ENCODE measurements at regions not wholly inside any gene's neighbourhood (a gene's known extent, or its start where the extent isn't known, plus 50 kb on each side); places are given as distances from the start of the nearest gene placed in this dataset.

DNA sequence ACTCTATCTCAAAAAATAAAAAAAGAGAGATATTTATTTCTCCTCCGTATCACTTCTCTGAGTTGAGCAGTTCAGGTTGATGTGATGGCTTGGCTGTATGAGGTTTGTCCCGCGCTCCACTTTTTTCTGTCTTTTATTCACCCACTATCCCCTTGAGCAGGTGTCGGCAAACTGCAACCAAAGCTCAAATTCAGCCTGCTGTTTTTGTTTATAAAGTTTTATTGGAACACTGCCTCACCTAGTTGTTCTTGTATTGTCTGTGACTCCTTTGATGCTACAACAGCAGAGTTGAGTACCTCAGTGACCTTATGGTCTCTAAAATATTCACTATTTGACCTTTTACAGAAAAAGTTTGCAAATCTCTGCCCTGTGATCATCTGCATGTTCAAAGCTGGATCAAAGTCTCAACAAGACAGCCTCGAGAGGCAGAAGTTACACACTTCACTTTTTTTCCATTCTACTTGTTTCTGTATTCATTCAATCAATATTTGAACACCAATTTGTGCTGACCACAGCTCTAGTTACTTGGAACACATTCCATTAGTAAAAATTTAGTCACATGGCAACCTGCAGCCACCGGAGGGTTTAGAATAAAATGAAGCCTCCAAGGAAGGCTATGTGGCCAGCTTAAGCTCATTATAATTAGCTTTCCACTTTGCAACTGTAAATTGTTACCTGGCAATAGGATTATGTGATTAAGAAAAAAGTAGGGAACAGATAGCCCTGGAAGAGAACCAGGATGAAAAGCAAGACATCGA, 945.8 kb downstream of the KCNJ2 start:
- intact Hi-C loops (cut with micrococcal nuclease) = no loop called here

DNA sequence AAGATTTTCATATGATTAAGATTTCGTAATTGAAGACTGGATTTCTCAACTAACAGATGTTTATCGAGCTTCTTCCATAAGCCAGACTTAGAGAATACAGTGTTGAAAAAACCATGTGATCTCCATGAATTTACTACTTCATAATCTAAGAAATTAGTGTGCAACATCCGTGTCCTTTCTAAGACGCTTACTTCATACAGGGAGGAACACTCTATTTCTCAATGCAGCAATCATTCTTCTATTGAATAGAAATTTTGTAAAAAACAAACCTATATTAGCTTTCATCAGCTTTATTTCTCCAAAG, 946.3 kb downstream of the KCNJ2 start:
- intact Hi-C loops (cut with micrococcal nuclease) = no loop called here

DNA sequence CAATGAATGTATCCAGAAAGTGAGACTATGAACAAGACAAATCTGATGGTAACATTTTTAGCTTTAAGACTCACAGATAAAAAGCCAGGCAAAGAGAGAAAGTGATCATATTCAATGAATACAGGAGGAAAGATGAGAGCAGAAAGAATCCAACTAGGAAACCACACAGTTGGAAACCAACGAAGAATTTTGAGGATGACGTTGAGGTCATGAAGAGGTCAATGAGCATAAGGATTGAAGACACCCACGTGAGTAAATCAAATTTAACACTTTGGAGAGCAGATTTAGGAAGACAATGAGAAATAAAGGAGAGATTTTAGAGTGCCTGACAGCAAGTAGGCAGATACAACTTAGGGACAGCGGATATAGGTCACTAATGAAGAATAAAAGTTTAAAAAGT, 948.1 kb downstream of the KCNJ2 start:
- intact Hi-C loops (cut with micrococcal nuclease) = no loop called here

DNA sequence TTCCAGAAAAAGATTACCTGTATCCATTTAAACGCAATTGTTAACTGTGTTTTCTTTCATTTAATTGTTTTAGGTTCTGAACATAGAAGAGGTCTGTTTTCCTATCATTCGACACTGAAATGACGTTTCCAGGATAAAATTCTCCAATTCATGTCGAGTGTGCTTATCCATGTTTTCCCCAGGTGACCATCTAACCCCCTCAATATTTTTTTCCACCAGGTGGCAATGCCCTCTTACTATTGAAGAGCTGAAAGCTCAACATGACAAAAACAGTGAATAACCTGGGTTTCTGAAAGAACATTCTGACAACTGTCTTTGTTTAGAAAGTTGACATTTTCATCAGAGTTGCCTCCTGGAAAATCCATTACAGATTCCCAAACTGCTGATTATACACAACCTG, 948.7 kb downstream of the KCNJ2 start:
- intact Hi-C loops (cut with micrococcal nuclease) = no loop called here

DNA sequence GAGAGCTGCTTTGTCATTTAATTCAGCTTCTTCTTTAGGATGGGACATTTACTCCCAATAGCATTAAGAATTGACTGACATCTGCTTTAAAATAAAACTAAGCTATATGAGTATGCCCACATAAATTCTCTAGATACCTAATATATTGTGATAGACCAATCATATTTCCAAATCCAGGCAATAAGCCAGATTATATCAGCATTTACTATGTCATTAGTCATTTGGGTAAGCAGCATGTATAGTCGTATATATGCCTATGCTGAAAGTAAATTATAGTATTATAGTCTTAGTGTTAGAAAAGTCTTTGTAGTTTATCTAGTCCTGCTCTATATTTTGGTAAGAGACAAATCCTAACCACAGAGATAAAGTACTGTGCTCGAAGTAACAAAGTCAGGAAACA, 958.1 kb downstream of the KCNJ2 start:
- intact Hi-C loops (cut with micrococcal nuclease) = no loop called here

- intact Hi-C loops (cut with micrococcal nuclease) = no loop called here
Observed at GRCh38 chr17:71142333-71142732, 973.0 kb downstream of the KCNJ2 start.

DNA sequence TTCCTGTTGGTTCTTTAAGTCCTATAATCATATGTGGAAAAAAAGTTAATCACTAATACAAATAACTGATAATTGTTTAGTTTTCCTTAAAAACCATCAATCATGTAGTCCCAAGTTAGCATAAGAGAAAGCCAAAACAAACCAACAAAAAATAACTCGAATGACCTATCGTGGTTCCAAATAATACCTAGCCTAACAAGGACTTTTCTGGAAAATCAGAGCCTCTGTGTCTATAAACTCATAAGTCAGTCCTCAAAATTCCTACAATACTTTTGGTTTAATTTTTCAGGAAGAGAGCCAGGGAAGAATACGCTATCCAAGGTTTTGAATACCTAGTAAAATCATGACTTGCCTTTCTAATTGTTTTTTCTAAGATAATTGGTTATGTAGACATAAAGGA, 975.3 kb upstream of the SOX9 start:
- intact Hi-C loops (cut with micrococcal nuclease) = no loop called here

- intact Hi-C loops (cut with micrococcal nuclease) = no loop called here
Observed at GRCh38 chr17:71147906-71148305, 972.9 kb upstream of the SOX9 start.

DNA sequence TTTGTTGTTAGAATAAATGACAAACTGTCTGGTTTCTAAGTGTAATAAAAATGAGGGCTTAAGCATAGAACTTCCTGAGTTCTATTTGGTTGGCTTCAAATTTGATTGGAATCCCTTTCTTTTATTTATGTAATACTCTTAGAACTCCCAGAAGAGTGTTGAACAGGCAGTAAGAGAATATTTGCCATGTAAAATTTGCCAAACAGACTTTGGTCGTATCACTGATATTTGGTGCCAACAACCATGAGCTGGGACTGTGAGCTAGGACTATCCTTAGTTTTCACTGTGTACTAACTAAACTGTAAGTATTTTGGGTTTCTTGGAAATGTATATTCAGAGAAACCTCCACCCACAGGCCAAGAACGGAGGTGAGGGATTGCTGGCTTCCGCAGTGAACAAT, 971.2 kb upstream of the SOX9 start:
- intact Hi-C loops (cut with micrococcal nuclease) = no loop called here

GRCh38 chr17:71157297-71157696, 963.5 kb upstream of the SOX9 start:
- intact Hi-C loops (cut with micrococcal nuclease) = no loop called here

GRCh38 chr17:71158437-71158836, 962.4 kb upstream of the SOX9 start:
- intact Hi-C loops (cut with micrococcal nuclease) = no loop called here

DNA sequence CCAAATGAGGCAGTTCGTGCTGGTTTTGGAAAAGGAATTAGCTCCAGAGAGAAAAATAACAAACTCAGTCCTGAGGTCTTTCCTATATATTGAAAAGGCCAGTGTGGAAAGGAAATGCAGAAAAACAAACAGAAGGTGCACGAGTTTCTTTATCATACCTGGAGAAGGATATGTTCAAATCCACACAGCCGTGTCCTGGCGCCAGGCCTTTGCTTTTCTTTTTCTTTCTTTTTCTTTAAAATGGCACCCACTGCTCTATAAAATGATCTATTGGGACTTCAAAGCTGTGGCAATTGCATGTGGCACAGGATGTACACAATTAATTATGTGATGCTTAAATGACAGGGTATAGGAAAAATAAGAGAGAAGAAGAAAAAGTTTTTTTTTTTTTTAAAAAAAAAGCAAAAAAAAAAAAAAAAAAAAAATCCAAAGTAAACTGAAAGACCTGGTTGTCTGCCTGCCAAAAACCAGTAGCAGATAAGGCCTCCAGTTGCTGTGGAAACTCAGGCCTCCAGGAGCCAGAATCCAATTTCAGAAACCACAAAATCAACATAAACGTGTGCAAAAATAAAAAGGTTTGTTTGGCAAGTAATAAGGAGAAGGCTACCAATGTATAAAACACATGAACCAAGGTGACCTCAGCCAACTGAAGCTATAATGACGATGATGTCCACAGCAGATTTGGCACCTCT, 957.6 kb upstream of the SOX9 start:
- intact Hi-C loops (cut with micrococcal nuclease) = no loop called here

DNA sequence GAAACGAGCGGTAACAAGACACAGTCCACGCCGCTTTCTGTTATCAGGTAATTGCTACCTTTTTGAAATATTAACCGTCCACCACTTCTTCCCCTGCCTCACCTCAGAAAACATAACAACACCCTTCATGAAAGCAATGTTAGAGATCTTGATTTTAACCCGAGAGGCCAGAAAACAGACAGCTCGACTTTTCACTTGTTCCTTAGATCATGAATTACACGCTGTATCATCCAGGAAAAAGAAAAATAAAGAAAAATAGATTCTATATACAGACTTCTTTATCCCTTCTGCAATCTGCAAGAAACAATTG, 957.1 kb upstream of the SOX9 start:
- intact Hi-C loops (cut with micrococcal nuclease) = no loop called here

GRCh38 chr17:71164561-71164960, 956.3 kb upstream of the SOX9 start:
- intact Hi-C loops (cut with micrococcal nuclease) = no loop called here

GRCh38 chr17:71166311-71166710, 954.5 kb upstream of the SOX9 start:
- intact Hi-C loops (cut with micrococcal nuclease) = no loop called here

DNA sequence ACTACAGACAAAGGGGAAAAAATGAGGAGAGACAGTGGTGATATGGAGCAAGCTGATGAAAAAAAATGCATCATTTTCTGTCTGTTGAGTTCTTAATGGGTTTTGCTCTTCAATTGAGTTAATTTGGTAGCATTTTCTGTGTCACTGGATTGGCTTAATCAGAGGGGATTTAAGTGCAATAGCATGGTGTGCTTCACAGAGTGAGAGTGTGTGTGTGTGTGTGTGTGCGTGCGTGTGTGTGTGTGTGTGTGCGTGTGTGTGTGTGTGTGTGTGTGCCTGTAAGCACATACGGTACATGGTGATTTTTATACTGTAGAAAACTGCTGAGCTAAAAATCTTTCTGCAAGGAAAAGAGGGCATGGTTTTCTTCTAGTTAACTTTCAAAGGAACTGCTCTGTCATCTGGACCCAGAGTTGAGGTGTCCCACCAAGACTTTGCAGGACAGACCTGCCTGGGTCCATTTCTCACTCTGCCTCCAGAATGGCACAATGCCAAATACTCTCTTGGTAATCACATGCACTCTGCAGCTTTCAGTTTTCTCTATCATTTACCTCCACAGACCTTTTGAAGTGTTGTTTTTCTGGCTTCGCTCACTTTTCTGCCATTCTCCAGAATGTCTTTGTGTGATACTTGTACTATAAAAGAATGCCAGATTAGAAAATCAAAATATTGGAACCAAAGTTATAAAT, 952.6 kb upstream of the SOX9 start:
- intact Hi-C loops (cut with micrococcal nuclease) = no loop called here

DNA sequence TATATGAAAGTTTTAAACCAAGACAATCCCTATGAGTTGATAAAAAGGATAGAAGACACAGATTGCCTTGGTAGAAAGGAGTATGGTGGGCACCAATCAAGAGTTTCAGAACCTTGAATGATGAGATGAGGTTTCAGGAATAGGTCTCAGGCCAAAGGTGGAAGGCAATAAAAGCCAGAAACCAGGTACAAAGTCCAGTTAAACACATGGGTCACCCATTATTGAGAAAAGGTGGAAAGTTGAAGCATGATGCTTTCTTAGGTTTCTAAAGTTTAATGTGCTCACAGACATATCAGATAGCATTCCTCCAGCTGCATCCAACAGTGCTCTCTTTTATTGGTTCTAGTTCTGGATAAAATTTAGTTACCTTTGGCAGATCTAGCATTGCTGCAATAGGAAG, 950.8 kb upstream of the SOX9 start:
- intact Hi-C loops (cut with micrococcal nuclease) = no loop called here

DNA sequence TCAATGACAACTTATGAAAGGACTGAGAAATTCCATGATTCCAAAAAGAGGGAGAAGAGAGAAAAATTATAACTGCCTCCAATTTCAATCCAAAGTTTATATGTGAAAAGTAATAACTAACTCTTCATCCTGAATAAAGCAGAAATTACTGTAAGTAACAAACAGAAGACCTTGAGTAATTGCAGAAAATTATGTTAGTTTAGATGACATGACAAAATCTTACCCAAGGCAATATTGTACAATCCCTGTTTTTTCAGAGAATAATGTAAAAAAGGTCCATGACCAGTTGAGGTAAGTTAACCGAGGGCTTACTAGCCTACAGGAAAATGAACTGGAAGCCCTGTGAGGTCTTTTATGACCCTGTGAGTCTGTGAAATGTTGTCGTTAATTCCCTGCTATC, 949.5 kb upstream of the SOX9 start:
- intact Hi-C loops (cut with micrococcal nuclease) = no loop called here

DNA sequence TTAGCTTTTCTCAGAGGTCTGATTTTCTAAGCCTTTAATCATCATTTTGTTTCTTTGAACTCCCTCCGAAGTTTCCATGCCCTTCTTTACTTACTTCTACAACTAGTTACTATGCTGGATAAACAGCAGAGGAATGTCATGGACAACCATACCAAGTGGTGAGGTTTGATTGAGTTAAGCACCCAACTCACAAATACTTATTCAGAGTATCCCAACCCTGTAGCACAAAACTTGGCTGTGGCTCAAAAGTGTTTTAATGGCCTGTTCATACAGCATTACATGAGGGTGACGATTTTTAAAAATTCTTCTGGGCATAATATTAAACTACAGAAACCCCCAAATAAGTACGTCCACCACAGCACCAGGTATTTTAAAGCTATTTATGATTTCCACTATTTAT, 946.8 kb upstream of the SOX9 start:
- intact Hi-C loops (cut with micrococcal nuclease) = no loop called here

DNA sequence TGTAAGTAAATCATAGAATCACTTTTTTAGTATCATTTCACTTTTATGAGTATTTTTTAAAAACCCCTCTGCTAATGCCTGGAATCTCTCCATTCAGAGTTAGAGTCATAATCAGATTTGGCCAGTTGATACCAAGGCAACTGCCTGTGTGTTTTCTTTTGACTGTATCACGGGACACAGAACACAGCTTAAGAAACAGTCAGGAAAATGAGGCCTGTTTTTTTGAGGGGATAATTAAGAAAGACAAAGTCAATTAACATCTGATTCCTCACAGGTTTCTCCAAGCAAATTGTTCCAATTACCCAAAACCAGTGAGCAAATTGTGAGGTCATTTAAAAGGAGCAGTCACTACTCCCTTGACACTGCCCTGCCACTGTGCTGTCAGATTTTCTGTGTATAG, 944.5 kb upstream of the SOX9 start:
- intact Hi-C loops (cut with micrococcal nuclease) = no loop called here

- intact Hi-C loops (cut with micrococcal nuclease) = no loop called here
Observed at GRCh38 chr17:71176928-71177443, 943.8 kb upstream of the SOX9 start.

GRCh38 chr17:71180801-71181385, 939.9 kb upstream of the SOX9 start:
- intact Hi-C loops (cut with micrococcal nuclease) = no loop called here
